HUES6 (cell line): ENCODE measurements at regions not wholly inside any gene's neighbourhood (a gene's known extent, or its start where the extent isn't known, plus 50 kb on each side); places are given as distances from the start of the nearest gene placed in this dataset.
"Not testable (repeated sequence)": the region's sequence is repeated elsewhere in the genome, so short reads cannot be mapped to it uniquely, and the experiment has no call there.

Experiments used
- H3K27ac ChIP-seq: 2 replicates; pipeline ENCODE4 v1.7.0; 2013; ENCODE audit warnings: low read depth, mild to moderate bottlenecking, low read length, inconsistent platforms
- H3K27me3 ChIP-seq: 2 replicates; pipeline ENCODE4 v1.6.1; 2013; ENCODE audit warnings: low read length; ENCODE audit not compliant: control insufficient read depth, insufficient read depth
- H3K36me3 ChIP-seq: 2 replicates; pipeline ENCODE4 v1.6.1; 2013; ENCODE audit warnings: low read length; ENCODE audit not compliant: control insufficient read depth, insufficient read depth
- H3K4me1 ChIP-seq: 2 replicates; pipeline ENCODE4 v1.6.1; 2013; ENCODE audit warnings: low read length; ENCODE audit not compliant: control insufficient read depth, insufficient read depth
- H3K4me3 ChIP-seq: 2 replicates; pipeline ENCODE4 v1.5.1; 2013; ENCODE audit warnings: low read depth, low read length
- H3K9ac ChIP-seq: one replicate; pipeline ENCODE4 v1.6.1; 2013; ENCODE audit warnings: mild to moderate bottlenecking, low read length
- H3K9me3 ChIP-seq: 2 replicates; pipeline ENCODE4 v1.6.1; 2013; ENCODE audit warnings: low read depth, low read length; ENCODE audit not compliant: control insufficient read depth, insufficient read depth

GRCh38 chr2:76697439-76697838, 824.7 kb downstream of the LRRTM4 start:
- not testable (repeated sequence) for H3K27ac ChIP-seq, H3K9ac ChIP-seq, H3K36me3 ChIP-seq, H3K4me1 ChIP-seq, H3K27me3 ChIP-seq, H3K9me3 ChIP-seq, H3K4me3 ChIP-seq

- no peak overlapping the region for H3K4me3 ChIP-seq
- no peaks in the 10 kb centered on the region for H3K9me3 ChIP-seq
- H3K27me3 ChIP-seq: no peaks in the 10 kb centered on the region
- H3K27ac ChIP-seq: no peak overlapping the region
- peaks cover 4% of the 10 kb centered on the region; the same call in 1 of the 2 replicates for H3K36me3 ChIP-seq
- no peak overlapping the region for H3K9ac ChIP-seq
- no peaks in the 10 kb centered on the region for H3K4me1 ChIP-seq
Measured at GRCh38 chr2:76692908-76693307, 829.3 kb downstream of the LRRTM4 start.

- Histone ChIP-seq H3K36me3 (no peaks in the 10 kb centered on the region), H3K9ac (no peak overlapping the region), H3K27me3 (no peaks in the 10 kb centered on the region), H3K4me3 (no peak overlapping the region), H3K27ac (no peak overlapping the region), H3K4me1 (peaks cover 5% of the 10 kb centered on the region; the same call in 1 of the 2 replicates), H3K9me3 (no peaks in the 10 kb centered on the region)
Measured at GRCh38 chr2:76688732-76689131, 833.4 kb downstream of the LRRTM4 start.

- no peak overlapping the region for H3K9ac ChIP-seq
- peaks cover 5% of the 10 kb centered on the region; the same call in 1 of the 2 replicates for H3K4me1 ChIP-seq
- H3K9me3 ChIP-seq: no peaks in the 10 kb centered on the region
- no peaks in the 10 kb centered on the region for H3K36me3 ChIP-seq
- H3K27me3 ChIP-seq: no peaks in the 10 kb centered on the region
- no peak overlapping the region for H3K27ac ChIP-seq
- H3K4me3 ChIP-seq: no peak overlapping the region
Measured at GRCh38 chr2:76687923-76688322, 834.3 kb downstream of the LRRTM4 start.

- H3K9ac ChIP-seq: no peak overlapping the region
Measured at GRCh38 chr2:76684756-76685155, 837.4 kb downstream of the LRRTM4 start.

GRCh38 chr2:76679025-76679396, 843.2 kb downstream of the LRRTM4 start:
- H3K4me1 ChIP-seq: peaks cover 39% of the 10 kb centered on the region
- no peak overlapping the region for H3K27ac ChIP-seq
- H3K9ac ChIP-seq: no peak overlapping the region
- peaks cover 5% of the 10 kb centered on the region; the same call in 1 of the 2 replicates for H3K36me3 ChIP-seq
- H3K9me3 ChIP-seq: no peaks in the 10 kb centered on the region
- peak overlapping the region; percentile 5; the same call in 1 of the 2 replicates for H3K4me3 ChIP-seq
- H3K27me3 ChIP-seq: no peaks in the 10 kb centered on the region

More at GRCh38 chr2:76684756-76685155, 837.4 kb downstream of the LRRTM4 start:
- peaks cover 5% of the 10 kb centered on the region; the same call in 1 of the 2 replicates for H3K36me3 ChIP-seq
- H3K9me3 ChIP-seq: no peaks in the 10 kb centered on the region
- peaks cover 17% of the 10 kb centered on the region for H3K4me1 ChIP-seq
- H3K27me3 ChIP-seq: no peaks in the 10 kb centered on the region
- no peak overlapping the region for H3K4me3 ChIP-seq
- no peak overlapping the region for H3K27ac ChIP-seq

GRCh38 chr2:76678383-76679024, 843.7 kb downstream of the LRRTM4 start:
- peaks cover 5% of the 10 kb centered on the region; the same call in 1 of the 2 replicates for H3K36me3 ChIP-seq
- no peak overlapping the region for H3K9ac ChIP-seq
- H3K27me3 ChIP-seq: no peaks in the 10 kb centered on the region
- peak overlapping the region; percentile 5; the same call in 1 of the 2 replicates for H3K4me3 ChIP-seq
- 0 out of 2 replicates have a peak overlapping the region, but pooled peaks have one; percentile 37 for H3K27ac ChIP-seq
- no peaks in the 10 kb centered on the region for H3K9me3 ChIP-seq
- H3K4me1 ChIP-seq: peaks cover 39% of the 10 kb centered on the region

GRCh38 chr2:76675212-76675611, 847.0 kb downstream of the LRRTM4 start:
- Histone ChIP-seq H3K27me3 (no peaks in the 10 kb centered on the region), H3K9me3 (no peaks in the 10 kb centered on the region), H3K4me1 (peaks cover 29% of the 10 kb centered on the region), H3K36me3 (no peaks in the 10 kb centered on the region), H3K27ac (no peak overlapping the region), H3K4me3 (no peak overlapping the region), H3K9ac (no peak overlapping the region)

- H3K4me3 ChIP-seq: no peak overlapping the region
Measured at GRCh38 chr2:76672798-76673197, 849.4 kb downstream of the LRRTM4 start.

GRCh38 chr2:76669966-76670465, 852.2 kb downstream of the LRRTM4 start:
- Histone ChIP-seq H3K9me3 (no peaks in the 10 kb centered on the region), H3K4me3 (no peak overlapping the region), H3K27me3 (no peaks in the 10 kb centered on the region)

More at GRCh38 chr2:76672798-76673197, 849.4 kb downstream of the LRRTM4 start:
- Histone ChIP-seq H3K9ac (no peak overlapping the region), H3K9me3 (no peaks in the 10 kb centered on the region), H3K27me3 (no peaks in the 10 kb centered on the region), H3K27ac (no peak overlapping the region), H3K4me1 (peaks cover 11% of the 10 kb centered on the region), H3K36me3 (0 out of 2 replicates have a peak, but pooled peaks cover 3% of the 10 kb centered on the region)

GRCh38 chr2:76668279-76668678, 853.9 kb downstream of the LRRTM4 start:
- H3K9me3 ChIP-seq: no peaks in the 10 kb centered on the region
- H3K27me3 ChIP-seq: no peaks in the 10 kb centered on the region
- 0 out of 2 replicates have a peak, but pooled peaks cover 3% of the 10 kb centered on the region for H3K36me3 ChIP-seq
- H3K27ac ChIP-seq: no peak overlapping the region
- H3K4me3 ChIP-seq: no peak overlapping the region
- H3K4me1 ChIP-seq: no peaks in the 10 kb centered on the region
- H3K9ac ChIP-seq: no peak overlapping the region

More at GRCh38 chr2:76669966-76670465, 852.2 kb downstream of the LRRTM4 start:
- H3K4me1 ChIP-seq: no peaks in the 10 kb centered on the region
- 0 out of 2 replicates have a peak, but pooled peaks cover 3% of the 10 kb centered on the region for H3K36me3 ChIP-seq
- no peak overlapping the region for H3K9ac ChIP-seq
- no peak overlapping the region for H3K27ac ChIP-seq
